ENCODE measurements at regions not wholly inside any gene's neighbourhood (a gene's known extent, or its start where the extent isn't known, plus 50 kb on each side); places are given as distances from the start of the nearest gene placed in this dataset.

GRCh38 chr16:13629704-13630103 is 290.2 kb upstream of the ERCC4 start:
- H3K36me3 Mint-ChIP-seq (ENCODE audit: low read depth), result peaks cover 3% of the 10 kb centered on the region; the same call in 1 of the 3 replicates
- no peaks in the 10 kb centered on the region for H3F3A ChIP-seq (replicated peaks; ENCODE audit: low read depth)
- no peaks in the 10 kb centered on the region for H4K20me1 ChIP-seq (replicated peaks; ENCODE audit: insufficient read depth)
- no peak overlapping the region for H3K27ac Mint-ChIP-seq
- H3K4me3 Mint-ChIP-seq, result no peak overlapping the region
- no peaks in the 10 kb centered on the region for H3K79me2 ChIP-seq (replicated peaks; ENCODE audit: insufficient read depth)
- 0 out of 2 replicates have a peak, but pooled peaks cover 4% of the 10 kb centered on the region for H3K9me2 ChIP-seq (ENCODE audit: insufficient read depth)
- TF ChIP-seq ZNF114 (CRISPR knock-in tag; IDR thresholded peaks at IDR 0.05) (no peak), ZNF462 (CRISPR knock-in tag; IDR thresholded peaks at IDR 0.05) (no peak), ZNF331 (CRISPR knock-in tag; IDR thresholded peaks at IDR 0.05; ENCODE audit: low read depth) (no peak), EZH2 (IDR thresholded peaks at IDR 0.05; ENCODE audit: low read depth, unreplicated experiment) (no peak)
- peaks cover 25% of the 10 kb centered on the region for H3K4me1 ChIP-seq (ENCODE audit: insufficient read depth)
- DNase-seq (ENCODE audit: low spot score) (no peak), ATAC-seq (no peak)
- no peaks in the 10 kb centered on the region for H3K27me3 ChIP-seq (ENCODE audit: insufficient read depth)
- H3K27ac ChIP-seq (ENCODE audit: low read depth), result no peak overlapping the region
- no peaks in the 10 kb centered on the region for H3K27me3 Mint-ChIP-seq (ENCODE audit: insufficient read depth, low read depth, poor library complexity)
- H3K36me3 ChIP-seq (ENCODE audit: insufficient read depth), result no peaks in the 10 kb centered on the region
- H2AFZ ChIP-seq, result no peak overlapping the region
- peaks cover 3% of the 10 kb centered on the region; the same call in 2 of the 3 replicates for H3K9me3 Mint-ChIP-seq
- H3K4me1 Mint-ChIP-seq, result peaks cover 34% of the 10 kb centered on the region
- no peak overlapping the region for H3K4me2 ChIP-seq
- no peak overlapping the region for H3K4me3 ChIP-seq

- Mint-ChIP-seq H3K36me3 (ENCODE audit: low read depth) (peaks cover 10% of the 10 kb centered on the region; the same call in 2 of the 3 replicates), H3K27ac (no peak overlapping the region), H3K4me1 (peaks cover 39% of the 10 kb centered on the region), H3K9me3 (peaks cover 4% of the 10 kb centered on the region; the same call in 2 of the 3 replicates), H3K4me3 (no peak overlapping the region), H3K27me3 (ENCODE audit: insufficient read depth, low read depth, poor library complexity) (no peaks in the 10 kb centered on the region)
- Histone ChIP-seq H3K27me3 (ENCODE audit: insufficient read depth) (no peaks in the 10 kb centered on the region), H3K79me2 (replicated peaks; ENCODE audit: insufficient read depth) (no peaks in the 10 kb centered on the region), H3K4me2 (no peak overlapping the region), H3K4me3 (no peak overlapping the region), H3K9me2 (ENCODE audit: insufficient read depth) (peaks cover 5% of the 10 kb centered on the region), H3K36me3 (ENCODE audit: insufficient read depth) (no peaks in the 10 kb centered on the region), H3F3A (replicated peaks; ENCODE audit: low read depth) (no peaks in the 10 kb centered on the region), H3K27ac (ENCODE audit: low read depth) (no peak overlapping the region), H3K4me1 (ENCODE audit: insufficient read depth) (peaks cover 28% of the 10 kb centered on the region), H2AFZ (no peak overlapping the region), H4K20me1 (replicated peaks; ENCODE audit: insufficient read depth) (no peaks in the 10 kb centered on the region)
- no peak for ATAC-seq
- TF ChIP-seq EZH2 (IDR thresholded peaks at IDR 0.05; ENCODE audit: low read depth, unreplicated experiment) (no peak), ZNF114 (CRISPR knock-in tag; IDR thresholded peaks at IDR 0.05) (no peak), ETS1 (IDR thresholded peaks at IDR 0.05) (no peak), STAT1 (IDR thresholded peaks at IDR 0.05; ENCODE audit: unreplicated experiment) (no peak), NANOG (IDR thresholded peaks at IDR 0.05; ENCODE audit: borderline replicate concordance) (no peak), EZH2phosphoT487 (IDR thresholded peaks at IDR 0.05; ENCODE audit: unreplicated experiment) (no peak), ZNF331 (CRISPR knock-in tag; IDR thresholded peaks at IDR 0.05; ENCODE audit: low read depth) (no peak), CTCF (conservative IDR thresholded peaks at IDR 0.05; ENCODE audit: low read depth in 2 of 2) (no peak)
- DNase-seq (ENCODE audit: low spot score), result no peak
These were observed 289.6 kb upstream of the ERCC4 start for GRCh38 chr16:13630374-13630773.
